Fibroblast of skin of right biceps (primary cell): ENCODE measurements at regions not wholly inside any gene's neighbourhood (a gene's known extent, or its start where the extent isn't known, plus 50 kb on each side); places are given as distances from the start of the nearest gene placed in this dataset.
"Not testable (repeated sequence)": the region's sequence is repeated elsewhere in the genome, so short reads cannot be mapped to it uniquely, and the experiment has no call there.

ENCODE experiments used
- DNase-seq: peaks from one replicate; pipeline ENCODE4 v3.0.0-alpha.2; 2013

GRCh38 chr14:43671716-43672485 lies 835.2 kb downstream of the FSCB start:
- DNase-seq, result no peak

DNA sequence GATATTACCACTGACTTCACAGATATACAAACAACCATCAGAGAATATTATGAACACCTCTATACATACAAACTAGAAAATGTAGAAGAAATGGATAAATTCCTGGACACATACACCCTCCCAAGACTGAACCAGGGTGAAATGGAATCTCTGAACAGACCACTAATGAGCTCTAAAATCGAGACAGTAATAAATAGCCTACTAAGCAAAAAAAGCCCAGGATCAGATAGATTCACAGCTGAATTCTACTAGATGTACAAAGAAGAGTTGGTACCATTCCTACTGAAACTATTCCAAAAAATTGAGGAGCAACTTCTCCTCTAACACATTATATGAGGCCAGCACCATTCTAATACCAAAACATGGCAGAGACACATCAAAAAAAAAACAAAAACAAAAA lies 837.7 kb downstream of the FSCB start:
- DNase-seq, result no peak

DNA sequence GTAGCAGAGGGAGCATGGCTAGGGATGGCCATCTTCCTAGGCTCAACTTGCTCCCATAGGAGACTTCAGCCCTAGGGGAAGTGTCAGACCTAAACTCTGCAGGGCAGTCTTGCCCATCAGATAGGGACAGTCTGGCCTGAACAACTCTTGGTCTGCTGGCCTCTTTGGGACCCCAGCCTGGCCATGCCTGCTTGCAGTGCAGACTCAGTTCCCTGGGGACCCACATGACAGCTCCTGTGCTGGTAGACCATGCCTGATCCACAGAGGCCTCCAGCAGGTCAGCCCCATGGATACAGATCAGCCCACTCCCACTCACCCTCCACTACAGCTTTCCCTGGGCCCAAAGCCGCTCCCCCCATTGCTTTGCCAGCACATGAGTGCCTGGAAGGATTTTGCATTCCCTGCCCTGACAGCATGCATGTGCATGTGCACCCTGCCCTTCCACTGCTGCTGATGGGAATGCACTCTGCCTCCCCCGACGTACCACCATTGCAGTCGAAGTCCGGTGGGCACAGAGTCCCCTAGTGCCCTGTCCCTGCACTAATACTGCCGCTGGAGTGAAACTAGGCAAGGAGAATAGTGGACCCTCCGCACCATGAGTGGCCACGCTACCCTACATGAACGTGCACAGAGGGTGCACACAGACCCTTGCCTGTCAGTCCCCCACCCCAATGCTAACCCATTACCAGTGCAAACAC lies 841.4 kb downstream of the FSCB start:
- no peak for DNase-seq

DNA sequence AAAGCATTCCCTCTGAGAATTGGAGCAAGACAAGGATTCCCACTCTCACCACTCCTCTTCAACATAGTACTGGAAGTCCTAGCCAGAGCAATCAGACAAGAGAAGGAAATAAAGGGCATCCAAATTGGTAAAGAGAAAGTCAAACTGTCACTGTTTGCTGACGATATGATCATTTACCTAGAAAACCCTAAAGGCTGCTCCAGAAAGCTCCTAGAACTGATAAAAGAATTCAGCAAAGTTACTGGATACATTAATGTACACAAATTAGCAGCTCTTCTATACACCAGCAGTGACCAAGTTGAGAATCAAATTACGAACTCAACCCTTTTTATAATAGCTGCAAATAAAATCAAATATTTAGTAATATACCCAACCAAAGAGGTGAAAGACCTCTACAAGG lies 851.9 kb downstream of the FSCB start:
- DNase-seq, result not testable (repeated sequence)

- no peak for DNase-seq
Observed at GRCh38 chr14:43651896-43652295, 855.2 kb downstream of the FSCB start.

DNA sequence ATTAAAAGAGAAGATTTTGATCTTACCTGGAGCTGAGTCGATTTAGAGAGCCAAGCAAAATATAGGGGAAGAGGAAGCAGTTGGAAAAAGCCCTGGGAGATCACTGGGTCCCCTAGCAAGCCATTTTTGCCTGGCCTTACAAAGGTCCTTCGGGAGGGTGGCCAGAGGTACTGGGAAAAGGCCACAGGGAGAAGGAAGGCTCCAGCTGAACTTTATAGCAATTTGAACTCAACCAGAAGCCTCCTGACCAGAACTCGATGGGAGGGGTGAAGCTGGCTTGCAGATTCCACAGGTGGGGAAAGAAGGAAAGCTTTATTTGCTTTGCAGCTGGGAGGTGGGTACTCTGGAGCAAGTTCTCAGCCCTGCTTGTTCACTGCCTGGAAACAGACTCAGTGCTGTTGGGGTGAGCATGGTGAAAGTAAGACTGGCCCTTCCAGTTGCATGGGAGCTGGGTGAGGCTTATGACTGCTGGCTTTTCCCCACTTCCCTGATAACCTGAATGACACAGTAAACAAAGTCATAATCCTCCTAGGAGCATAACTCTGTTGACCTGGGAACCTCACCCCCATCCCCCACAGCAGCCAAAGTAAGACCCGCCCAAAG lies 855.8 kb downstream of the FSCB start:
- DNase-seq, result no peak

DNA sequence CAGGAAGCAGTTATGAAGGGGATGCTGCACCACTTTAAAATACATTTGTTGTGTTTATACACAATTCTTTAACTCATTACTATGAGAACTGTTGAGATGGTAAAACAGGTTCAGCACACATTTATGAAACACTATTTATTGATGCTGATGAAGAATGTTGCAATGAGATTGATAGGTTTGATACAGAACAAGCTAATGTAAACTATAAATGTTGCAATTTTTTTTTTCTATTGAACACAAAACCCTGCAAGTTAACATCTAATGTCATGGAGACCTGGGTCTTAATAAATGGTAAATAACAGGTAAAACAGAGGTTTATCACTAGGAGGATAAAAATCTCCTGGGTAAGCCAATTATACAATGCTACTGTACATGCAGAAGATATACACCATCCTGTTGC lies 857.6 kb downstream of the FSCB start:
- DNase-seq, result no peak

GRCh38 chr14:43647302-43647701 lies 859.8 kb downstream of the FSCB start:
- no peak for DNase-seq

DNA sequence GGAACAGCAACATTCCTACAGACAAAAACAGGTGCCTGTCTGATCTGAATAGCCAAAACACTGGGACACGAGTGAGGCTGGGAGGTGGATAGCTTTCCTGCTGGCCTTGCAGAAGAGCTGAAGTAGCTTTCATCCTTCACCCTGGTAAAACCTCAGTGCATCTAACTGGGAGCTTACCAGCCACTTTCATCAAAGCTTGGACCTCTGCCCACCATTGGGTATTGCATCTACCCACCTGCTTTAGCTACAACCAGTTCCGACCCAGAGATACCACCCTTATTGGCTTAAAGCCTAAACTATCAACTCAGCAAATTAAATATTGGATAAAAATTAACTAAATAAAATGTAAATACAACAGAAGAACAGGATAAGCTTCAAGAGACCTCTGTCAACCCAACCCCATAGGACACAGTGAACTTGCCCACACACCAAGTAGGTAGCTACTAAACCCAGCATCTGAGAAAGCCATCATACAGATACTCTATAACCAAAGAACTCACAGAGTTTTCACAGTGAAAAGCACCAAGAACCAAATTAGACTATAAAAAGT lies 866.3 kb downstream of the FSCB start:
- no peak for DNase-seq

GRCh38 chr14:43625294-43625693 lies 881.8 kb downstream of the FSCB start:
- no peak for DNase-seq

DNA sequence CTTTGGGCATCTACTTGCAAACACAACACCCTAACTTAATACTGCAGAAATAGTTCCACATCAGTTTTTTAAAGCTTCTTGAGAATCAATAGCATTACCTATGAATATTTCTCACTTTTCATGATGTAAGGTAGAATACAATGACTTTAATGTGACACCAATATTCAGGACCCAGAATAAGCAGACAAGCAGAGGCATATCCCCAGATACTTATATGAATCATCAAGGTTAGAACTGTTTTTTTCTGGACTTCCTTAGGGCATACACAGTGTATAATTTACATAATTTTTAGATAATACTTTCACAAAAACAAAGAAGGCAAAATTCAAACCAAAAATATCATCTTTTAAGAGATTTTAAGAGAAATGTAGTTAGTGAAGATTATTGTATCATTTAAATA lies 885.8 kb downstream of the FSCB start:
- no peak for DNase-seq

DNA sequence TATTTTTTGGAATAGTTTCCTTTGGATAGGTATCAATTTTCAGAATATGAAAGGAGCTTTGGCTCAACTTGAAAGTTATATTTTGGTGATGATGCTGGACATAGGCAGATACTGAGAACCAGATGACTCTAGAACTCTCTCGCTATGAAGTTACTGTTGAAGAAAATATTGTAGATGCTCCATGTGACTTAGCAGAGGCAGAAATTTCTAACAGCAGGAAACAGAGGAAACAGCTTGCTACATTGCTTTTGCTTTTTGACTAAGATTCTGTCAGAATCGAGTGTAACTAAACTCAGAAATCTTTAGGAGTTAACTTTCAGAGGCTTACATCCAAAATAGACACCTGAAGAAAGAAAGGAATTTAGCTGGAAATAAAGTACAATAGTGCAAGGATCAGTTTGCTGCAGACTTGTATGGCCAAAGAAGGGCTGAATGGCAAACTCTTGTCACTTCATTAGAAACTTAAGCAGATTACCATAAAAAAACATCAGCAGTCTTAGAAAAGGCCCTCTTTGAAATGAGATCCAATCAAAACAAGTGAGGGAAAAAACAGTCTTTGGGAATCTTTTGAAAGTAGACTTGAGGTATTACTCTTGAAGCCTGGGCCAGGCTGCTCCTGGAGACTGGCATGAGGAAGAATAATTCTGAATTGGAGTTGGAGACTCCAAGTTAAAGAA lies 911.8 kb downstream of the FSCB start:
- DNase-seq, result no peak

GRCh38 chr14:43591776-43592175 lies 915.3 kb downstream of the FSCB start:
- DNase-seq, result no peak

DNA sequence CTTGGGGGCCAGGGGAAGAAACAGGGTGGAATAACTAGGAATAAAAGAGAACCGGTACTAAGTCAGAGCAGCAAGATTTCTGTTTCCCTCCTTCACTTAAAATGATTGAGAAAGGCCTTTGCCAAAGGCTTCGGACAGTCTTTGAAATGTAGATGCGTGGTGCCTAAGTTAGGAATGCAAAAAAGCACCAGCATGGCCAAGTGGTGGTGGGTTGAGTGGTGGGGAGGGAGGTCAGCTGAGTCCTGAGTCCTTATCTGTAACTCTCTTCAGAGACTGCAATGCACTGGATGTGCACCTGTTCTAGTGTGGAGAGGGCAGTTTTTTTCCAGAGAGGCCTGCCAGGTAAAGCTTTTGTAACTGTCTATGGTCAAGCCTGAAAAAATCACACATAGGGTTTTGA lies 919.9 kb downstream of the FSCB start:
- no peak for DNase-seq

DNA sequence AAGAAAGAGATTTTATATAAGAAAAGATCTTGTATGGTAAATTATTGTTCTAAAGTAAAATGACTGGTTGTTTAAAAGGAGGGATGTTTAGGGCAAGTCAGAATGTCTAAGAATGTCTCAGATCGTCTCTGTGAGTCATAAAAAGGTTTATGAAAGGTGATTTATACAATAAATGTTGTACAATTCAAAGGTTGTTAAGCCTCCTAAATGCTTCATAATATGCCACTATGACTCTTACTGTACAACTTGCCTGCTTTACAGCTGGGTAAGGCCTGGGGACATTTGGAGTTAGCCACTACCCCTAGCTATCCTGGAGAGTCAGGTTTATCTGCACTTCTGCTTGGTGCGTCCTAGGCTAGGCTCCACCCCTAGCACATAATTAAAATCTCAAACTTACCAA lies 927.4 kb downstream of the FSCB start:
- no peak for DNase-seq

- no peak for DNase-seq
Observed at GRCh38 chr14:43568022-43568421, 939.1 kb downstream of the FSCB start.

DNA sequence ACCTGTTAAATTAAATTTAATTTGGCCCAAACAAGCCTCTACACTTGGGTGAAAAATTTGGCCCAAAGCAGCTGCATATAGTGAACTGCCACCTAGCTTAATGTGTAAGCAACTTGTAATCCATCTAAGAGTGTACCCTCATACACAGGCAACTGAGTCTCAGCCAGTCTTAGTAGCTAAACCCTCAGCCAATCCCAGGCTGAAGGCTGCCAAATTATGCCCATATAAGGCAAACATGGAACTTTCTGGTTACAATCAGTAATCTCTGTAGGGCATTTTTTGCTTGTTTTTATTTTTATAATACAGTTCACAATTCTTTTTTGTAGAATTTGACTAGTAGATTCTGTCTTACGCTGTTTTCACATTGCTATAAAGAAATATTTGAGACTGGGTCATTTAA lies 958.7 kb downstream of the FSCB start:
- DNase-seq, result no peak

DNA sequence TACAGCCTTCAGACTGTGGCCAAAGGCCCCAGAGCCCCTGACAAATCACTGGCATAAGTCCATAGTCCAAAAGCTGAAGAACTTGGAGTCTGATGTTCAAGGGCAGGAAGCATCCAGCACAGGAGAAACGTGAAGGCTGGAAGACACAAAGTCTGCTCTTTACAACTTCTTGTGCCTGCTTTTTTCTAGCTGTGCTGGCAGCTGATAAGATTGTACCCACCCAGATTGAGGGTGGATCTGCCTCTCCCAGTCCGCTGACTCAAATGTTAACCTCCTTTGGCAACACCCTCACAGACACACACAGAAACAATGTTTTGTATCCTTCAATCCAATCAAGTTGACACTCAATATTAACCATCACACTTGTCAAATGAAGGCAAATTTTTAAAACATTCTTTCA lies 959.5 kb downstream of the FSCB start:
- not testable (repeated sequence) for DNase-seq

DNA sequence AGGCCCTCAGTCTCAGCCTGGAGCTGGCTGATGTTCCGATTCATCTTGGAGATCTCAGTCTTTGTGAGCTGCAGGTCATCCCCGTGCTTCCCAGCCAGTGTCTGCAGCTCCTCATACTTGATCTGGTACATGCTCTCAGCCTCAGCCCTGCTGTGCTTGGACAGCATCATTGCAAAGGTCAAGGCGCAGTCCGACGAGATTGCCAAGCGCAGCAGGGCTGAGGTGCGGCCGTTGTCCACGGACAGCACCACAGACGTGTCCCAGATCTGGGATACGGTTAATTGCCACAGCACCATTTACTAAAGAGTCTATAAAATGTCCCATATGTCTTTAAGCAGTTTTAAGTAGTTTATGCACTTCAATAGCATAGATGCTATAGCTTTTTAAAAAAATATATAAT lies 965.7 kb downstream of the FSCB start:
- no peak for DNase-seq

GRCh38 chr14:43540948-43541347 lies 966.1 kb downstream of the FSCB start:
- DNase-seq, result no peak

- no peak for DNase-seq
Observed at GRCh38 chr14:43539210-43539609, 967.9 kb downstream of the FSCB start.

- no peak for DNase-seq
Observed at GRCh38 chr14:43535231-43535838, 971.7 kb downstream of the FSCB start.

DNA sequence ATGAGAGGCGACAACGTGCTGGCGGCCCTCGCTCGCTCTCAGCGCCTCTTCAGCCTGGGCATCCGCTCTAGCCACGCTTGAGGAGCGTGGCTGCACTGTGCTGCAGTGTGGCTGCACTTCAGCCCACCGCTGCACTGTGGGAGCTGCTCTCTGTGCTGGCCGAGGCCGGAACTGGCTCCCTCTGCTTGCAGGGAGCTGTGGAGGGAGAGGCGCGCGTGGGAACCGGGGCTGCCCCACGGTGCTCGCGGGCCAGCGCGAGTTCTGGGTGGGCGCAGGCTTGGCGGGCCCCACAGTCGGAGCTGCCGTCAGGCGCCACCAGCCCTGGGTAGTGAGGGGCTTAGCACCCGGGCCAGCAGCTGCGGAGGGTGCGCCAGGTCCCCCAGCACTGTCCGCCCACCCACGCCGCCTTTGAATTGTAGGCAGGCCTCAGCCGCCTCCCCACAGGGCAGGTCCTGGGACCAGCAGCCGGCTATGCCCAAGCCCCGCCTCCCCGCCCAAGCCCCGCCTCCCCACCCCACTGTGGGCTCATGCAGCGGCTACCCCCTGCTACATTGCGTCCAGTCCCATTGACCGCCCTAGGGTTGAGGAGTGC lies 974.2 kb downstream of the FSCB start:
- DNase-seq, result no peak
